ENCODE measurements at regions not wholly inside any gene's neighbourhood (a gene's known extent, or its start where the extent isn't known, plus 50 kb on each side); places are given as distances from the start of the nearest gene placed in this dataset.

DNA sequence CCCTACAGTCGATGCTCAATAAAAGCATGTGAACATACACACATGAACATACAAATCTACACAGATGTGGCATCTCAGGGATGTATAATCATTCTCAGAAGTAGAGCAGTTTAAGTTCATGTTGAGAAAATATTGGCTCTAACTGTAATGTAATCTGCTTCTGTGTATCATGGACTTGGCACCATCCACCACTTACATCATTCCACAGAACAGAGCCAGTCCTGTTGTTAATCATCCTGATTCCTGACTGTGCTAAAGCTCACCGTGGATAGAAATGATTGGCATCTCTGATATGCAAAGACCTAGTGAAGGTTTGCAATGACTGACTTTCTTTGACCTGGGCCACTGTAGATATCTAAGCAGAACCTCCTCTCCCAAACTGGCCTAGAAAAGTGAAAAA is 1141.3 kb downstream of the BCL11B start:
- H3K27ac Mint-ChIP-seq, result no peak overlapping the region
- no peaks in the 10 kb centered on the region for H3K36me3 Mint-ChIP-seq
- H3K4me1 Mint-ChIP-seq, result no peaks in the 10 kb centered on the region
- H3K27me3 Mint-ChIP-seq, result no peaks in the 10 kb centered on the region
- ATAC-seq (ENCODE audit: low read depth), result no peak
- DNase-seq (ENCODE audit: low spot score in 2 of 2), result no peak
- H3K4me3 Mint-ChIP-seq, result no peak overlapping the region
- peaks cover 2% of the 10 kb centered on the region for H3K9me3 Mint-ChIP-seq

DNA sequence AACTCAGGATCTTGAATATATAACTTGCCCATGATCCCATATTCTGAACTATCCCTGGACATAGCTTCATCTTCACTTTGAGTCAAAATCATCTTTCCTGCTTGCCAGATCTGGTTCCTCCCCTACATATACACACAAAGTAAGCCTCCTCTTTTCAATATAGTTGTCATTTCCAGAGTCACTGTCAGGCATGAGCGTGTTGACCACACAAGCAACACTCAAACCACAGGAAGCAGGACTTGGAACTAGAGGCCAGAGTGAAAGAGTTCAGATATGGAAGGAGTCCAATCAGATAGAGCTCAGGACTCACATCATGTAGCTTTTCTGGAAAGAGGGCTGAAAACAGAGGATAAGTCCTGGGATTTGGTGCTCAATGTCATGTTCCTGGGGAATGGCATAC is 1140.6 kb downstream of the BCL11B start:
- H3K36me3 Mint-ChIP-seq, result no peaks in the 10 kb centered on the region
- no peaks in the 10 kb centered on the region for H3K4me1 Mint-ChIP-seq
- H3K4me3 Mint-ChIP-seq, result no peak overlapping the region
- ATAC-seq (ENCODE audit: low read depth) (no peak), DNase-seq (ENCODE audit: low spot score in 2 of 2) (no peak)
- peaks cover under 1% of the 10 kb centered on the region for H3K27me3 Mint-ChIP-seq
- peaks cover 2% of the 10 kb centered on the region for H3K9me3 Mint-ChIP-seq
- H3K27ac Mint-ChIP-seq, result no peak overlapping the region

DNA sequence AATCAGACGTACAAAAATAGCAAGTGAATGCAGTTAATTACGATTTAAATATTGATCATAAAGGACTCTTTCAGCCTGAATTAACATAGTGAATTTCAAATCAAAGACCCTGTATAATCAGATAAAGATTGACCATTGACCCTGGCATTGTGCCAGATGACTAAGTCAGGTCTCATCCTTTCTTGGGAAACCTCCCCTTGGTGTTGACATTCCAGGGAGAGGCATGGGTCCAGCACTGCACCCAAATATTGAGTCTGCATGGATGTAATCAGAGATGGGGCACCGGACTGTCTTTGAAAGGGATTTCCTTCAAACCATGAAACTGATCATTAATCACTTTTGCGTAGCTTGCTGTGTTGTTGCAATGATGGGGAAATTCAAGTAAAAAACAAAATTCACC is 1138.2 kb downstream of the BCL11B start:
- DNase-seq (ENCODE audit: low spot score in 2 of 2) (no peak), ATAC-seq (ENCODE audit: low read depth) (no peak)
- Mint-ChIP-seq H3K4me3 (no peak overlapping the region), H3K27ac (no peak overlapping the region), H3K9me3 (peaks cover 1% of the 10 kb centered on the region), H3K4me1 (no peaks in the 10 kb centered on the region), H3K27me3 (peaks cover 2% of the 10 kb centered on the region), H3K36me3 (no peaks in the 10 kb centered on the region)

DNA sequence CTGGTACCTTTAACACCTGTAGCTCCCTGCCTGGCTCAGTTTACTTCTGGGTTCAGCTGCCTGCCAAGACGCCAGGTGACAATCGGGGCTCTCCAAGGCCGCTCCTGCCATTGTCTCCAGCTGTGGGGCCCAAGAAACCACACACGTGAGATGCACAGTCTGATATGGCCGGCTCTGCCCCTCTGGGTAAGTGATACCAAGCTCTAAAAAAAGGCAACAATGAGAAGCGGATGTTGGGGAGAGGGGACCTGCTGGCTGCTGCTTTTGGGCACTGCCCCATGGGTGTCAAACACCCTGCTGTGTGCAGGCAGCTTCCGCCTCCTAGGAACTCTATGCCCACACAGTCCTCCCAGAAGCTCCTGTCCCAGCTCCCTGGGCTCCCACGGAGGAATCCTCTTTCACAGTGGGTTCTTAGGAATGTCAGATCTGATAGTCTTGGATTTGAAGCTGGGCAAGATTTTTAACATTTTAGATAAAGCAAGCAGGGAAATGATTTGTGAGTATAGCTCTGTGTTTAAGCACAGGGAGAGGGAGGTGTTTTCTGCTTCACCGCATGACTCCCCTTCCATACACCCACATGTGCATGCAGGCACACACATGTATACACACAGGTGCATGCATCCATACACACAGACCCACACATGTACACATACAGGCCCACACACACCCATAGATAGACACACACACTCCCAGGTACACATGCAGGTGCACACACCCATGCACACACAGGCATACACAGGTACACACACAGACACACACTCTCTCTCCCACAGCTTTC is 1135.8 kb downstream of the BCL11B start:
- H3K36me3 Mint-ChIP-seq, result no peaks in the 10 kb centered on the region
- H3K27me3 Mint-ChIP-seq, result peaks cover 2% of the 10 kb centered on the region
- peaks cover 1% of the 10 kb centered on the region for H3K9me3 Mint-ChIP-seq
- no peak for DNase-seq (ENCODE audit: low spot score in 2 of 2)
- ATAC-seq (ENCODE audit: low read depth), result no peak
- no peaks in the 10 kb centered on the region for H3K4me1 Mint-ChIP-seq
- H3K27ac Mint-ChIP-seq, result no peak overlapping the region
- H3K4me3 Mint-ChIP-seq, result no peak overlapping the region

DNA sequence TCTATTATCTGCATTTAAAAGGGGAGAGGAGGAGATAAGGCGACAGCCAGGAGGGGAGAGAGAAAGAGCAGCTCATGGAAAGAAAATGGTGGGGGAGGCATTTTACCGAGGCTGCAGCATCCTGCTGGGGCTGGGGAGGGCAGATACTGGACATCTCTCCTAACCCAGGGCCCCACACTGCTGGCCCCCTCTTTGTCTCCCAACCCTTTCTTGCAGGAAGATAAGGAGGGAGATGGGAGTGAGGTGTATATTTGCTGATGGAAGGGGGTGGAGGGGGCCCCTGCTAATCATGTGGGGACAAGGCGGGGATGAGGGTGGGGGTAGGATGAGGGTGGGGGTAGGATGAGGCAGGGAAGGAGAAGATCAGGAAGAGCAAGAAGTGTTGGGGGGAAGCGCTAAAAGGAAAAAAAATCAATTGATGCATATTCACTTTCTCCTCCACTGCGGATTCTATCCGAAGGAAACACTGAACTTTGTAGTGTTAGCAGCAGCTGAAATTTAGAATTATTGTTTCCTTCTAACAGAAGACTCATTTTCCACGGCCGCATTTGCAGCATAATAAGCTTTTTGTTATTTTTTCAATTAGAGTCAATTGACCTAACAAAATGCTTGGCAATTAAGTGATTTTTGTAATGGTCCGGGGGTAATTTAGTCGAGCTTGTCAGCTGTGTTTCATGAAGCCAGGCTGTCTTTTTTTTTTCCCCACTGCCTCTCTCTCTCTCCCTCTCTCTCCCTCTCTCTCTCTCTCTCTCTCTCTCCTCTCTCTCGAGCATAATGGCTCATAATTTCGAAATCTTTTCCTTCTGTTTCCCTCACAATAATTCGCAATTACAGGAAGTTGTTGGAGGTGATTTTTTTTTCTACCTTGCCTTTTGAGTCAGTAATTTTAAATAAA is 1134.6 kb downstream of the BCL11B start:
- no peak for ATAC-seq (ENCODE audit: low read depth)
- Mint-ChIP-seq H3K4me1 (no peaks in the 10 kb centered on the region), H3K36me3 (no peaks in the 10 kb centered on the region), H3K9me3 (peaks cover 1% of the 10 kb centered on the region), H3K4me3 (no peak overlapping the region), H3K27me3 (peaks cover 2% of the 10 kb centered on the region), H3K27ac (no peak overlapping the region)
- DNase-seq (ENCODE audit: low spot score in 2 of 2), result no peak

DNA sequence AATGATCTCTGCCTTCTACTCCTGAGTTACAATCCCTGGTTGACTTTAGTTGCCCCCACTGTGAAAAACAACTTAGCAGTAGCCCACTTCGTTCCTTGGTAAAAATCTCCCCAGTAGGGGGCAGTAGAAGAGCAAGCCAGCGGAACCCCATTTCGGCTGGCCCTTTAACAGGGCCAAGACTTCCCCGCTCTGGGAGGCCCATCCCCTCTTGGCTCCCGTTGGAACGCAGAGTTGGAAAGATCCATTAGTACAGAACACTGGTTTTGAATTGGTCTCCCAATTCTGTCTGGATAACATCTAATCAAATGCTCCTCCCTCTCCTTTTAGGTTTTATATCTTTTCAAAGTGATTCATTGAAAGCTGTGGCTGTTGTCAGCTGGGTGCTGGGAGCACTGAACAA is 1133.3 kb downstream of the BCL11B start:
- Mint-ChIP-seq H3K27me3 (peaks cover 2% of the 10 kb centered on the region), H3K9me3 (peaks cover 1% of the 10 kb centered on the region), H3K36me3 (no peaks in the 10 kb centered on the region), H3K27ac (no peak overlapping the region), H3K4me3 (no peak overlapping the region), H3K4me1 (no peaks in the 10 kb centered on the region)
- no peak for DNase-seq (ENCODE audit: low spot score in 2 of 2)
- no peak for ATAC-seq (ENCODE audit: low read depth)

DNA sequence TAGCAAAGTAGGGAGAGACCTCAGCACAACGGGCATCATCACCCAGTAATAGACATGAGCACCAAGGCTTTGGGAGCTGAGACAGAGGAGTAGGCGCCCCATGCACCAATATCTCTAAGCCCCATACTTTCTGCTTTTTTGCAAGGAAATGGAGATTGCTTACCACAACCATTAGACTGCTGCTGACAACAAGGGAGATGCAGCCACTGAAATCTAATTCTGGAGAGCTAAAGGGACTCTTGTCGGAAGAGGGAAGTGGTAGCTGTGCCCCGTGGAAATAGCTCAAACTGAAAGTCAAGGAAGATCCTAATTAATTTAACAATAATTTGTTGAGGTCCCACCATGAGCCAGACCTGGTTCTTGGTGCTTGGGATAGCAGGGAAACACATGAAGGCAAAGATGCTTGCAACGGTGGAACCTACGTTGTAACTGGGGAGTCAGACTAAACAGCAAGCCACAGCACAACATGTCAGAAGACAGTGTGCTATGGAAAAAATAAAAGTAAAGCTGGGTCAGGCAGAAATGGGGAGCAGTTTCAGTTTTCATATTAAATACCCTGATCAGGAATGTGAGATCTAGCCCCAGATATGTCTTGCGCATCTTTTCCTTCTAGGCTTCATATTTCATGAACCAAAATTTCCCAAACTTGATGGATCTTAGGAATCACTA is 1131.0 kb downstream of the BCL11B start:
- H3K4me3 Mint-ChIP-seq, result no peak overlapping the region
- peaks cover 2% of the 10 kb centered on the region for H3K27me3 Mint-ChIP-seq
- no peaks in the 10 kb centered on the region for H3K36me3 Mint-ChIP-seq
- ATAC-seq (ENCODE audit: low read depth), result no peak
- H3K4me1 Mint-ChIP-seq, result no peaks in the 10 kb centered on the region
- no peak for DNase-seq (ENCODE audit: low spot score in 2 of 2)
- H3K9me3 Mint-ChIP-seq, result peaks cover 3% of the 10 kb centered on the region
- H3K27ac Mint-ChIP-seq, result no peak overlapping the region

DNA sequence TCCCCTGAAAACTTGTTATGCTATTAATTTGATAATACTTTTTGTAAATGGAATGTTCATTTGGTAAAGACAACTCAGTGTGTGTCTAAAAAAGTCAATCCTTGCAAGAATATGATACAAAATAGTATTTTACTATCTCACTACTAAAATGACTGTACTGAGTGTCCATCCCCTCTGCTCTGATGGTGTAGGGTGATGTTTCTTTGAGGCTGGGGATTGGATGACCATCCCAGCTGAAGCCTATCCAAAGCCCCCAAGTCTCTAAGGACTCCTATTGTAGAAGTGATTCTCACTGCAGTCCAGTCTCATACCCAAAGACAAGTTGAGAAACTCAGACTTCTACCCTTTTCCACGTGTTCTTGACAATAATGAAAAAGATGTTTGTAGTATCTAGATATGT is 1128.4 kb downstream of the BCL11B start:
- ATAC-seq (ENCODE audit: low read depth), result no peak
- Mint-ChIP-seq H3K36me3 (no peaks in the 10 kb centered on the region), H3K9me3 (peaks cover 3% of the 10 kb centered on the region), H3K27ac (no peak overlapping the region), H3K27me3 (no peaks in the 10 kb centered on the region), H3K4me3 (no peak overlapping the region), H3K4me1 (no peaks in the 10 kb centered on the region)
- DNase-seq (ENCODE audit: low spot score in 2 of 2), result no peak

DNA sequence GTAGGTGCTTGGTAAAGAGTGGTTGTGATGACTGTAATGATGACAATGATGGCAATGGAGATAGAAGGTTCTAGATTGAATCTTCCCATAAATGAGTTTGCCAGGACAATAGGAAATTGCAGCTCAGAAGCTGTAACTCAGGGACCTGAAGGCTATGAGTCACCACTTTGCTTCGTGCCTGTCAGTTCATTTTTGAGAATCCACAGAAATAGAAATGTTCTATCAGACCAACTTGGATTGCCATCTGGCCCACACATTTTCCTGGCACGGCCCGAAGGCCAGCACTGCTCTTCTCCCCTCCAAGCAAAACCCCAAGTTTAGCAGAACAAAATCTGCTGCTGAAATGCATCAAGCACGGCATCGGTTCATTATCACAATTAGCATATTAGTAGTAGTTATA is 1127.0 kb downstream of the BCL11B start:
- DNase-seq (ENCODE audit: low spot score in 2 of 2) (no peak), ATAC-seq (ENCODE audit: low read depth) (no peak)
- H3K27ac Mint-ChIP-seq, result no peak overlapping the region
- H3K27me3 Mint-ChIP-seq, result no peaks in the 10 kb centered on the region
- H3K4me3 Mint-ChIP-seq, result no peak overlapping the region
- H3K9me3 Mint-ChIP-seq, result peaks cover 3% of the 10 kb centered on the region
- no peaks in the 10 kb centered on the region for H3K4me1 Mint-ChIP-seq
- H3K36me3 Mint-ChIP-seq, result no peaks in the 10 kb centered on the region

DNA sequence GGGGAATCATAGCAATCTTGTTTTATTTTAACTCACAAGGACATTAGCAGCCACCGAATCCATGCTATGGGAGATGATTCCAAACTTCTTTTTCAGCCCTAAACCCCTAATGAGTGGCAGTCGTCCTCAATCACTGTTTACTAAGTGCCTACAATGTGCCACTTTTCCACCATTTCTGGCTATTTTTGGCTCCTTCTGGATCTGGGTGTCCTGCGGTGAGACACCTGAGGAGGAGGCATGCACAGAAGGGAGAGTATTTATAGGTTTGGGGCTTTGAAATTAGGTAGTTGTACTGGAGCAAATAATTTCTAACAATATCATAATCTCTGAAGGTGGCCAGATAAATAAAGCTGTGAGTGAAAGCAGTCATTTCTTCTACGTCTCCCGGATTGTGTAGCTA is 1125.6 kb downstream of the BCL11B start:
- H3K9me3 Mint-ChIP-seq, result peaks cover 5% of the 10 kb centered on the region
- H3K4me3 Mint-ChIP-seq, result no peak overlapping the region
- H3K4me1 Mint-ChIP-seq, result no peaks in the 10 kb centered on the region
- DNase-seq (ENCODE audit: low spot score in 2 of 2) (no peak), ATAC-seq (ENCODE audit: low read depth) (no peak)
- H3K36me3 Mint-ChIP-seq, result no peaks in the 10 kb centered on the region
- H3K27ac Mint-ChIP-seq, result no peak overlapping the region
- H3K27me3 Mint-ChIP-seq, result no peaks in the 10 kb centered on the region

DNA sequence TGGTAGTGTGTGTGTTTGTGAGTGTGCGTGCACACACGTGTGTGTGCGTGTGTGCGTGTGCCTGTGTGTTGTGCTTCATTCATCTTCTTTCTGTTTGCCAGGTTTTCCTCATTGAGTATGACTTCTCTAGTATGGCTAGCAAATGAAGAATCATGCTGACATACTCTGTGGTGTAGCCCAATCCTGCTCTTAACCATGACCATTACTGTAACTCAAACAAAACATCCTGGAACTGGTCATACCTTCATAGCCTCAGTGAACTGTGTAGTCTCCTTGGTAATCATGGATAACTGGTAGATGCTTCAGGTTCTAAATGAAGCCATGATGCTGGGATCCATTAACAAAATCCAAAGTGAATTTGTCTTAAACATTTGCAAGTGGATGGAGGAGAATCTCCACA is 1117.7 kb downstream of the BCL11B start:
- H3K4me1 Mint-ChIP-seq, result no peaks in the 10 kb centered on the region
- H3K36me3 Mint-ChIP-seq, result no peaks in the 10 kb centered on the region
- H3K27me3 Mint-ChIP-seq, result no peaks in the 10 kb centered on the region
- no peak for DNase-seq (ENCODE audit: low spot score in 2 of 2)
- peaks cover 4% of the 10 kb centered on the region for H3K9me3 Mint-ChIP-seq
- no peak overlapping the region for H3K27ac Mint-ChIP-seq
- no peak overlapping the region for H3K4me3 Mint-ChIP-seq
- ATAC-seq (ENCODE audit: low read depth), result no peak

DNA sequence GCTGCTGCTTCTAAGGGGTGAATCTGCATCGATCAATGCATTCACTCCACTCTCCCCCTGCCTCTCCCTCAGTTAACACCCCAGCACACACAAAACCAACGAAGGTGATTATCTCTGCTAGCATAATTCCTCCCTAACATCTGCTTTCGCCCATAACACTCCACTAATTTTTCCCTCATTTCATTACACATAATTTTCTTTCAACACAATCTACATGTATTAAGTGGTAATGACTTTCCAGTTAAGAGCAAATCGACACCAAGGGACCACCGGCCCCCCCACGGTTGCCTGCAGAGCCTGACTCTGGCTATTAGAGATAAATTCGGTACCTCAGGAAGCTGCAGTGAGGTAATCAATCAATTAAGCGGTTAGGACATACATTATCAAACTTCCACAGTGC is 1115.6 kb downstream of the BCL11B start:
- DNase-seq (ENCODE audit: low spot score in 2 of 2) (no peak), ATAC-seq (ENCODE audit: low read depth) (no peak)
- peaks cover 3% of the 10 kb centered on the region for H3K9me3 Mint-ChIP-seq
- no peaks in the 10 kb centered on the region for H3K36me3 Mint-ChIP-seq
- no peak overlapping the region for H3K27ac Mint-ChIP-seq
- H3K4me3 Mint-ChIP-seq, result no peak overlapping the region
- H3K27me3 Mint-ChIP-seq, result no peaks in the 10 kb centered on the region
- no peaks in the 10 kb centered on the region for H3K4me1 Mint-ChIP-seq

DNA sequence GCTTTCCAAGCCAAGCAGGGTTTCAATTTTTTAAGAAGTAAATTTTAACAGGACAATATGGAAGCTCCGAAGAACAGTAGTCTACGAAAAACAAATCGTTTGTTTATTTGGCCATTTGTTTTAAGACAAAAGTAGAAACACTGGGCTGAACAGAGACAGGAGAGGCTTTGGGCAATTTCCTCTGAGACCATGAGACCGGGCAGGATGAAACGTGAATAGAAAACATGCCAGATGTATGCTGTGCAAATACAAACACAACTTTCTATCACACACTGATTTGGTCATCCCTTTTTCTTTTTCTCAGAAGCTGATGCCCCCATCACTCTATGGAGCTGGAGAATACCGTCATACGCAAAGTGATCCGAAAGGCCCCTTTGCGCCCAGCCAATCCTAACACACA is 1111.1 kb downstream of the BCL11B start:
- peaks cover 7% of the 10 kb centered on the region for H3K9me3 Mint-ChIP-seq
- no peaks in the 10 kb centered on the region for H3K4me1 Mint-ChIP-seq
- no peak overlapping the region for H3K4me3 Mint-ChIP-seq
- no peaks in the 10 kb centered on the region for H3K36me3 Mint-ChIP-seq
- H3K27me3 Mint-ChIP-seq, result no peaks in the 10 kb centered on the region
- ATAC-seq (ENCODE audit: low read depth) (no peak), DNase-seq (ENCODE audit: low spot score in 2 of 2) (no peak)
- no peak overlapping the region for H3K27ac Mint-ChIP-seq

DNA sequence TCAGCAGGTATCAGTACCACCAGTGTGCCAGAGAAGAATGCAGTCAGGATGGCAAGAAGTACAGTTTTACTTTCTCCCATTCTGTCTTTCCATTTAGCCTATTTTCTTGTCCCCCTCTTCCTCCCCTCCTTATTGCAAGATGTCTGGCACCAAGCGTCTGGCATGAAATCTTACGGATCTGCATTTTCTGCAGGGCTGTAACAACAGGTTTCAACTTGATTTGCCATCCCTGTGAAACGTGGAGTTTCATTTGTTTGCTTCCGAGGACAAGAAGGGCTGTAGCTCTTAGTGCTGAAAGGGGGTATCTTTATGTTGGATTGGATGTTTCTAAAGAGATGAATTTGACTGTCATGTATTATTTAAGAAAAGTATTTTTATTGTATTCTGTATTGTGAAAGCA is 1110.6 kb downstream of the BCL11B start:
- no peak for DNase-seq (ENCODE audit: low spot score in 2 of 2)
- H3K27ac Mint-ChIP-seq, result no peak overlapping the region
- H3K4me1 Mint-ChIP-seq, result no peaks in the 10 kb centered on the region
- H3K9me3 Mint-ChIP-seq, result peaks cover 7% of the 10 kb centered on the region
- no peak for ATAC-seq (ENCODE audit: low read depth)
- H3K4me3 Mint-ChIP-seq, result no peak overlapping the region
- H3K36me3 Mint-ChIP-seq, result no peaks in the 10 kb centered on the region
- no peaks in the 10 kb centered on the region for H3K27me3 Mint-ChIP-seq
